Ovary (tissue), 7 donors: ENCODE measurements at regions not wholly inside any gene's neighbourhood (a gene's known extent, or its start where the extent isn't known, plus 50 kb on each side); places are given as distances from the start of the nearest gene placed in this dataset.

ENCODE experiments used
- DNase-seq, 5 donors: peaks; one replicate each; pipeline ENCODE4 v3.0.0-alpha.2; 2019 to 2020
- H3K27ac ChIP-seq, 2 donors: fragments of 200-600 bp; one replicate each; pipeline versions ENCODE4 v1.5.1 to v1.8.0; 2019 to 2022
- H3K27me3 ChIP-seq: fragments of 200-600 bp; one replicate; pipeline ENCODE4 v1.8.0; 2022
- H3K36me3 ChIP-seq: fragments of 200-600 bp; sonication (generic); one replicate; pipeline ENCODE4 v1.5.1; 2019
- H3K4me1 ChIP-seq: one replicate; pipeline ENCODE4 v1.8.1; 2013; ENCODE audit warnings: mild to moderate bottlenecking, moderate library complexity; ENCODE audit not compliant: insufficient read depth
- H3K4me3 ChIP-seq: fragments of 200-600 bp; sonication (generic); one replicate; pipeline ENCODE4 v1.5.1; 2017
- H3K9me3 ChIP-seq, 2 donors: fragments of 200-600 bp in 1 of 2; sonication (generic) in 1 of 2; one replicate each; pipeline versions ENCODE4 v1.5.1 to v1.8.1; 2013 to 2019; ENCODE audit warnings: mild to moderate bottlenecking in 1 of 2, moderate library complexity in 1 of 2
- CTCF ChIP-seq, 3 donors: fragments of 450-650 bp in 2 of 3; fragments of 200-600 bp in 1 of 3; IDR thresholded peaks; one replicate each; pipeline versions ENCODE4 v1.5.1 to v1.8.0; 2016 to 2022; ENCODE audit warnings: antibody characterized with exemption in 3 of 3, mild to moderate bottlenecking in 1 of 3
- EP300 ChIP-seq: sonication (generic); formaldehyde crosslinking; IDR thresholded peaks from one replicate; pipeline ENCODE4 v1.6.1; 2017; ENCODE audit warnings: antibody characterized with exemption
- POLR2A ChIP-seq: fragments of 450-650 bp; IDR thresholded peaks from one replicate; pipeline ENCODE4 v1.6.1; 2017; ENCODE audit warnings: antibody characterized with exemption, mild to moderate bottlenecking, moderate library complexity
- WGBS, 3 donors: extraction: QIAGEN DNeasy Blood & Tissue Kit in 1 of 3; methylation state at CpG; one replicate each; pipeline versions ENCODE4 v1.1.5 to v1.1.7; 2013 to 2017; 5-methylcytosine and 5-hydroxymethylcytosine counted together
- intact Hi-C, 4 donors: fragments of 100-400 bp; cut with DNase I; formaldehyde crosslinking; loops; one replicate each; pipeline versions ENCODE4 v1.11.0 to v1.15.1; 2022 to 2023
- donor health status: DM: no; HTN: no; CAD: no; lungs with moderate emphysema.
- donor health status: DM: no; HTN: no; CAD: no.
- donor health status: Bipolar disorder and iron deficiency.
- donor health status: DM: no; HTN: no; CAD: no.
- donor health status: DM: yes; HTN: yes; CAD: no.

GRCh38 chr3:707041-707440 lies 385.8 kb upstream of the CNTN6 start:
- intact Hi-C loops: no loop called here
- no peak for TF ChIP-seq POLR2A
- Histone ChIP-seq H3K9me3 (no peaks in the 10 kb centered on the region), H3K36me3 (no peaks in the 10 kb centered on the region), H3K4me1 (no peaks in the 10 kb centered on the region), H3K27me3 (no peaks in the 10 kb centered on the region), H3K4me3 (no peak overlapping the region), H3K27ac (no peak overlapping the region)
- no peak for DNase-seq
- 40 to 47% (median 42%) methylated on average over 2 of the region's 2 CpGs for WGBS, 3 donors

DNA sequence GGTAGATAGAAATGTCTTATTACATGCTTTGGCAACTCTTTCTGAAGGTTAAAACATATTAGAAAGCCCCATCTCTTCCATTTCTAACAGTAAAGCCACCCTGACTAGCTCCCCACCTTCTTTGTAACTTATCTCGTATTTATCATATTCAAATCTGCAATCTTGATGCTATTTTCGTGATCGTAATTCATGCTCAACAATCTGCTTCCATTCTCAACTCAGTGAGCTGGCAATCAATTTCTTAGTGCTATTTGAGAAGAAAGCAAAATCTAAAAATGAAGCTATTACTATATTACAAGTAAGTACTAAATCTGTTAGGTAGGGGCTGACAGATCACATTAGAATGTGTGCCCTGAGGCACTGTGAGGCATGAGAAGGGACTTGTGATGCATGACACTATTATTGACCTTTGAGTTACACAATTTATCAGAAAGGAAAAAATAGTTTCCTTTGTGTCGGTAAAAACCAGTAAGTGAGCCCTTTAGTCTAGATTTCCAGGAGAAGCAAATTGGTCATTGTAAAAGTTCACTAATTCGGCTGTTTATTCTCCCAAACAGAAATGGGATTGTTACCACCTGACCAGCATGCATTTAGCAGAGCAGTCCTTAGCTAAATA lies 379.7 kb upstream of the CNTN6 start:
- WGBS, 3 donors: 67 to 77% (median 69%) methylated on average over 5 of the region's 5 CpGs
- DNase-seq: no peak
- H3K9me3 ChIP-seq: no peaks in the 10 kb centered on the region
- no peak overlapping the region for H3K27ac ChIP-seq
- H3K36me3 ChIP-seq: no peaks in the 10 kb centered on the region
- H3K4me3 ChIP-seq: no peak overlapping the region
- TF ChIP-seq POLR2A (no peak), CTCF (IDR thresholded peaks at IDR 0.05) (no peak), EP300 (no peak)
- no peaks in the 10 kb centered on the region for H3K27me3 ChIP-seq
- intact Hi-C loops: no loop called here
- no peaks in the 10 kb centered on the region for H3K4me1 ChIP-seq

DNA sequence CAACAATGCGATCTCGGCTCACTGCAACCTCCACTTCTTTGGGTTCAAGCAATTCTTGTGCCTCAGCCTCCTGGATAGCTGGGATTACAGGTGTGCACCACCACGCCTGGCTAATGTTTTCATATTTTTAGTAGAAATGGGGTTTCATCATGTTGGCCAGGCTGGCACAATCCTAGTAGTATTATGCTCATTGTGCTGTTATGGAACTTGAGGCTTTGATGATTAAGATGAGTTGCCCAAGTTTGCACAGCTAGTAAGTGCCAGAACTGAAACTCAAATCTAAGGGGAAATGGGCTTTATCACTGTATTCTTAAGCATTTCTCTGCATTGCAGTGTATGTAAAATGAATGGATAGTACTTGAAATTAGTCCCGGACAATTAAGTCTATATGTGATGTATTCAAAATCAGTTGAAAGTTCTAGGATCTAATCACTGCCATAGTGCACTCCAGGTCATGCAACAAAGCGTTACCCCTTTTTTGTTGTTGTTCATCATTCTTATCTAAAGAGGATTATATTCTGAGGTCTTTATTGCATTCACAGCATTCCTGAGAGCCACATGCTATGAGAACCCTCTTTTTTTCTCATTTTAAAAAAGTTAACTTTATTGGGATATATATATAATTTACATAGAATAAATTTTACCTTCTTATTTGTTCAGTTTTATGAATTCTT lies 378.7 kb upstream of the CNTN6 start:
- intact Hi-C loops: no loop called here
- TF ChIP-seq EP300 (no peak), CTCF (IDR thresholded peaks at IDR 0.05) (no peak), POLR2A (no peak)
- H3K9me3 ChIP-seq: no peaks in the 10 kb centered on the region
- no peaks in the 10 kb centered on the region for H3K36me3 ChIP-seq
- 71 to 86% (median 84%) methylated on average over 5 of the region's 5 CpGs for WGBS, 3 donors
- no peak for DNase-seq
- no peaks in the 10 kb centered on the region for H3K4me1 ChIP-seq
- no peaks in the 10 kb centered on the region for H3K27me3 ChIP-seq
- H3K27ac ChIP-seq: no peak overlapping the region
- H3K4me3 ChIP-seq: no peak overlapping the region

DNA sequence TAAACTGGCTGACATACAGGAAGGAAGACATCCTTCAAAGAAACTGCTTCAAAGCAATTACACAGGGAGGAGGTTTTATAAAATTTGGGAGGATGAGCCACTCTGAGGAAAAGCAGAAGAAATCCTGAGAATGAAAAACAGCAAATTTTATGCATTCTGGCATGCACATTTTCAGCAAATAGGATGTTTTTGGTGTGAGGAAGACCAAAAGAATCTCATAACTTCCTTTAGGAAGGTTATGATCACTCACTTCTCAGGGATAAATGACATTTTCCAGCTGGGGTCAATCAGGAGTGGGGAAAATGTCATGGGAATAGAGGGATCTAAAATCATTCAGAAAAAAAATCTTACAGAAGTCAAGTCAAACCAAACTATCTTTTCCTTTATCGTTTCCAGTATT lies 371.7 kb upstream of the CNTN6 start:
- Histone ChIP-seq H3K27me3 (no peaks in the 10 kb centered on the region), H3K4me3 (no peak overlapping the region), H3K4me1 (no peaks in the 10 kb centered on the region), H3K27ac (no peak overlapping the region), H3K9me3 (no peaks in the 10 kb centered on the region), H3K36me3 (no peaks in the 10 kb centered on the region)
- no peak for TF ChIP-seq CTCF (IDR thresholded peaks at IDR 0.05)
- WGBS, 3 donors: 75 to 77% (median 76%) methylated on average over 1 of the region's 1 CpG
- intact Hi-C loops: no loop called here
- DNase-seq: no peak

- no peak overlapping the region for H3K4me3 ChIP-seq
- H3K9me3 ChIP-seq: no peaks in the 10 kb centered on the region
- no peak for DNase-seq
- no peaks in the 10 kb centered on the region for H3K4me1 ChIP-seq
- H3K36me3 ChIP-seq: no peaks in the 10 kb centered on the region
- TF ChIP-seq CTCF (IDR thresholded peaks at IDR 0.05): no peak
- no peak for TF ChIP-seq EP300
- no peak for TF ChIP-seq POLR2A
- intact Hi-C loops: no loop called here
- 88 to 94% (median 92%) methylated on average over 3 of the region's 3 CpGs for whole genome bisulfite sequencing, 3 donors
- H3K27ac ChIP-seq: no peak overlapping the region
- H3K27me3 ChIP-seq: no peaks in the 10 kb centered on the region
These were observed 360.4 kb upstream of the CNTN6 start for GRCh38 chr3:732326-732928.
